HepG2 (cell line): ENCODE measurements at regions not wholly inside any gene's neighbourhood (a gene's known extent, or its start where the extent isn't known, plus 50 kb on each side); places are given as distances from the start of the nearest gene placed in this dataset.

Source experiments
- ADNP ChIP-seq: sonication (generic); formaldehyde crosslinking; IDR thresholded peaks from 2 replicates; pipeline ENCODE4 v1.4.0; 2020; ENCODE audit warnings: missing genetic modification reagents
- ASH2L ChIP-seq: fragments of 300-600, 200-600 bp; sonication (generic); IDR thresholded peaks from 2 replicates; pipeline ENCODE4 v1.7.0; 2017; ENCODE audit warnings: low read depth, mild to moderate bottlenecking, moderate library complexity, mixed read lengths, low read length; ENCODE audit not compliant: insufficient read length
- CCAR2 ChIP-seq: fragments of 200-400 bp; formaldehyde crosslinking; optimal IDR thresholded peaks from 2 replicates; pipeline ENCODE3; 2018; ENCODE audit warnings: low read depth, mild to moderate bottlenecking, low read length, moderate library complexity
- CEBPG ChIP-seq: IDR thresholded peaks from 2 replicates; pipeline ENCODE4 v1.6.1; 2016
- CEBPZ ChIP-seq: IDR thresholded peaks from 2 replicates; pipeline ENCODE4 v1.6.1; 2012; ENCODE audit warnings: low read length, improper control_type of control experiment
- EHMT2 ChIP-seq: fragments of 200-600 bp; sonication (generic); IDR thresholded peaks from 2 replicates; pipeline ENCODE4 v1.7.0; 2017; ENCODE audit warnings: antibody characterized with exemption, low read depth, low read length, borderline replicate concordance
- FOXK1 ChIP-seq: sonication (generic); formaldehyde crosslinking; IDR thresholded peaks from 2 replicates; pipeline ENCODE4 v1.4.0; 2020; ENCODE audit warnings: low read depth, missing genetic modification reagents, borderline replicate concordance
- FOXK2 ChIP-seq: fragments of 450-650 bp; IDR thresholded peaks from 2 replicates; pipeline ENCODE4 v1.6.1; 2016
- FOXP4 ChIP-seq: sonication (generic); formaldehyde crosslinking; IDR thresholded peaks from 2 replicates; pipeline ENCODE4 v1.4.0; 2020; ENCODE audit warnings: missing genetic modification reagents
- HHEX ChIP-seq: IDR thresholded peaks from 2 replicates; pipeline ENCODE4 v1.6.1; 2016; ENCODE audit warnings: control low read depth
- HMG20B ChIP-seq: conservative IDR thresholded peaks from 2 replicates; pipeline ENCODE4 v1.6.1; 2016; ENCODE audit warnings: missing genetic modification reagents, missing compliant biosample characterization
- MBD4 ChIP-seq: IDR thresholded peaks from 2 replicates; pipeline ENCODE4 v1.6.1; 2012; ENCODE audit warnings: low read length, inconsistent platforms, borderline replicate concordance
- PCBP1 ChIP-seq: fragments of 200-400 bp; formaldehyde crosslinking; IDR thresholded peaks from 2 replicates; pipeline ENCODE4 v1.6.1; 2017; ENCODE audit warnings: mild to moderate bottlenecking, low read depth, low read length, borderline replicate concordance
- PREB ChIP-seq: sonication (generic); formaldehyde crosslinking; IDR thresholded peaks from 2 replicates; pipeline ENCODE4 v1.4.0; 2020; ENCODE audit warnings: missing genetic modification reagents
- SMARCE1 ChIP-seq: fragments of 450-650 bp; IDR thresholded peaks from 2 replicates; pipeline ENCODE4 v1.6.1; 2017; ENCODE audit warnings: borderline replicate concordance
- SP2 ChIP-seq: sonication (generic); formaldehyde crosslinking; IDR thresholded peaks from 2 replicates; pipeline ENCODE4 v1.5.1; 2020; ENCODE audit warnings: mild to moderate bottlenecking, missing genetic modification reagents
- TEAD3 ChIP-seq: optimal IDR thresholded peaks from 2 replicates; pipeline ENCODE3; 2016; ENCODE audit warnings: borderline replicate concordance
- THRA ChIP-seq: sonication (generic); formaldehyde crosslinking; IDR thresholded peaks from 2 replicates; pipeline ENCODE4 v1.4.0; 2020; ENCODE audit warnings: missing genetic modification reagents, borderline replicate concordance
- TIGD3 ChIP-seq: sonication (generic); formaldehyde crosslinking; IDR thresholded peaks from 2 replicates; pipeline ENCODE4 v1.5.1; 2020; ENCODE audit warnings: mild to moderate bottlenecking, missing genetic modification reagents, borderline replicate concordance
- U2AF1 ChIP-seq: fragments of 200-400 bp; formaldehyde crosslinking; optimal IDR thresholded peaks from 2 replicates; pipeline ENCODE3; 2017; ENCODE audit warnings: mild to moderate bottlenecking, low read depth, low read length
- ZNF292 ChIP-seq: sonication (generic); formaldehyde crosslinking; IDR thresholded peaks from 2 replicates; pipeline ENCODE4 v1.8.1; 2022; ENCODE audit warnings: mild to moderate bottlenecking, low read depth, missing genetic modification reagents, borderline replicate concordance
- ZNF329 ChIP-seq: sonication (generic); formaldehyde crosslinking; IDR thresholded peaks from 2 replicates; pipeline ENCODE4 v1.9.0; 2021; ENCODE audit warnings: low read depth, mild to moderate bottlenecking, missing genetic modification reagents

GRCh38 chr1:72482736-72483413 lies 200.5 kb upstream of the NEGR1 start (continued):
- TF ChIP-seq FOXP4 (peak; percentile 89), TIGD3 (CRISPR knock-in tag) (no peak), CEBPZ (no peak), TEAD3 (peak; percentile 37), PREB (CRISPR knock-in tag) (no peak), MBD4 (peak; percentile 98), ZNF329 (CRISPR knock-in tag) (no peak), SMARCE1 (no peak), EHMT2 (no peak), ZNF292 (CRISPR knock-in tag) (no peak), CEBPG (0 out of 2 replicates have a peak, but pooled peaks have one; percentile 22), FOXK1 (CRISPR knock-in tag) (peak; percentile 52; the same call in 1 of the 2 replicates), THRA (peak; percentile 76; the same call in 1 of the 2 replicates), FOXK2 (no peak), HMG20B (CRISPR knock-in tag) (peak; percentile 97), ASH2L (peak; percentile 59), ADNP (no peak), PCBP1 (no peak), U2AF1 (no peak), CCAR2 (no peak), HHEX (CRISPR knock-in tag) (peak; percentile 97), SP2 (CRISPR knock-in tag) (no peak)
